ENCODE measurements at regions not wholly inside any gene's neighbourhood (a gene's known extent, or its start where the extent isn't known, plus 50 kb on each side); places are given as distances from the start of the nearest gene placed in this dataset.

GRCh38 chr18:34117319-34117718 is 107.4 kb downstream of the NOL4 start:
- TF ChIP-seq CTCF (IDR thresholded peaks at IDR 0.05) (no peak), POLR2AphosphoS5 (IDR thresholded peaks at IDR 0.05; ENCODE audit: low read depth, low read length) (no peak)
- TF ChIP-seq, protein P1, sequence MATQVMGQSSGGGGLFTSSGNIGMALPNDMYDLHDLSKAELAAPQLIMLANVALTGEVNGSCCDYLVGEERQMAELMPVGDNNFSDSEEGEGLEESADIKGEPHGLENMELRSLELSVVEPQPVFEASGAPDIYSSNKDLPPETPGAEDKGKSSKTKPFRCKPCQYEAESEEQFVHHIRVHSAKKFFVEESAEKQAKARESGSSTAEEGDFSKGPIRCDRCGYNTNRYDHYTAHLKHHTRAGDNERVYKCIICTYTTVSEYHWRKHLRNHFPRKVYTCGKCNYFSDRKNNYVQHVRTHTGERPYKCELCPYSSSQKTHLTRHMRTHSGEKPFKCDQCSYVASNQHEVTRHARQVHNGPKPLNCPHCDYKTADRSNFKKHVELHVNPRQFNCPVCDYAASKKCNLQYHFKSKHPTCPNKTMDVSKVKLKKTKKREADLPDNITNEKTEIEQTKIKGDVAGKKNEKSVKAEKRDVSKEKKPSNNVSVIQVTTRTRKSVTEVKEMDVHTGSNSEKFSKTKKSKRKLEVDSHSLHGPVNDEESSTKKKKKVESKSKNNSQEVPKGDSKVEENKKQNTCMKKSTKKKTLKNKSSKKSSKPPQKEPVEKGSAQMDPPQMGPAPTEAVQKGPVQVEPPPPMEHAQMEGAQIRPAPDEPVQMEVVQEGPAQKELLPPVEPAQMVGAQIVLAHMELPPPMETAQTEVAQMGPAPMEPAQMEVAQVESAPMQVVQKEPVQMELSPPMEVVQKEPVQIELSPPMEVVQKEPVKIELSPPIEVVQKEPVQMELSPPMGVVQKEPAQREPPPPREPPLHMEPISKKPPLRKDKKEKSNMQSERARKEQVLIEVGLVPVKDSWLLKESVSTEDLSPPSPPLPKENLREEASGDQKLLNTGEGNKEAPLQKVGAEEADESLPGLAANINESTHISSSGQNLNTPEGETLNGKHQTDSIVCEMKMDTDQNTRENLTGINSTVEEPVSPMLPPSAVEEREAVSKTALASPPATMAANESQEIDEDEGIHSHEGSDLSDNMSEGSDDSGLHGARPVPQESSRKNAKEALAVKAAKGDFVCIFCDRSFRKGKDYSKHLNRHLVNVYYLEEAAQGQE (IDR thresholded peaks at IDR 0.05; ENCODE audit: insufficient read depth in 1 of 2, low read depth in 2 of 2, low read length in 1 of 2) = no peak
